GM18858 (cell line): ENCODE measurements at regions not wholly inside any gene's neighbourhood (a gene's known extent, or its start where the extent isn't known, plus 50 kb on each side); places are given as distances from the start of the nearest gene placed in this dataset.
"Not testable (repeated sequence)": the region's sequence is repeated elsewhere in the genome, so short reads cannot be mapped to it uniquely, and the experiment has no call there.

Experiments used
- ATAC-seq: cut with Tn5 transposase; IDR thresholded peaks from one replicate; pipeline ENCODE4 v1.9.1; 2021; ENCODE audit not compliant: unreplicated experiment

- no peak for ATAC-seq
Measured at GRCh38 chr4:181757910-181758660, 485.1 kb upstream of the TENM3 start.

GRCh38 chr4:181760560-181760959, 482.6 kb upstream of the TENM3 start:
- no peak for ATAC-seq

GRCh38 chr4:181761156-181761555, 482.0 kb upstream of the TENM3 start:
- ATAC-seq, result no peak

GRCh38 chr4:181766061-181766548, 477.1 kb upstream of the TENM3 start:
- no peak for ATAC-seq

- no peak for ATAC-seq
Measured at GRCh38 chr4:181770971-181771370, 472.2 kb upstream of the TENM3 start.

- ATAC-seq, result no peak
Measured at GRCh38 chr4:181775298-181775697, 467.9 kb upstream of the TENM3 start.

GRCh38 chr4:181776264-181777054, 466.7 kb upstream of the TENM3 start:
- ATAC-seq, result no peak

- no peak for ATAC-seq
Measured at GRCh38 chr4:181777518-181777917, 465.7 kb upstream of the TENM3 start.

- no peak for ATAC-seq
Measured at GRCh38 chr4:181784881-181785280, 458.3 kb upstream of the TENM3 start.

GRCh38 chr4:181792641-181793040, 450.6 kb upstream of the TENM3 start:
- ATAC-seq, result no peak

GRCh38 chr4:181793096-181793495, 450.1 kb upstream of the TENM3 start:
- no peak for ATAC-seq

- no peak for ATAC-seq
Measured at GRCh38 chr4:181796502-181796901, 446.7 kb upstream of the TENM3 start.

- no peak for ATAC-seq
Measured at GRCh38 chr4:181798536-181798935, 444.7 kb upstream of the TENM3 start.

- ATAC-seq, result no peak
Measured at GRCh38 chr4:181799561-181800069, 443.6 kb upstream of the TENM3 start.

- no peak for ATAC-seq
Measured at GRCh38 chr4:181802207-181802606, 441.0 kb upstream of the TENM3 start.

GRCh38 chr4:181807771-181808170, 435.4 kb upstream of the TENM3 start:
- ATAC-seq, result no peak

- no peak for ATAC-seq
Measured at GRCh38 chr4:181810711-181811110, 432.5 kb upstream of the TENM3 start.

- ATAC-seq, result not testable (repeated sequence)
Measured at GRCh38 chr4:181811550-181811949, 431.7 kb upstream of the TENM3 start.

- no peak for ATAC-seq
Measured at GRCh38 chr4:181819946-181820345, 423.3 kb upstream of the TENM3 start.

- ATAC-seq, result no peak
Measured at GRCh38 chr4:181820553-181820952, 422.6 kb upstream of the TENM3 start.

- no peak for ATAC-seq
Measured at GRCh38 chr4:181821039-181822004, 421.9 kb upstream of the TENM3 start.
